Astrocyte (in vitro differentiated cells and primary cell): ENCODE measurements at regions not wholly inside any gene's neighbourhood (a gene's known extent, or its start where the extent isn't known, plus 50 kb on each side); places are given as distances from the start of the nearest gene placed in this dataset.

ENCODE experiments used
- CTCF ChIP-seq: IDR thresholded peaks from 2 replicates; pipeline ENCODE4 v1.5.1; 2011; ENCODE audit warnings: low read depth, mild to moderate bottlenecking, inconsistent platforms, low read length, moderate library complexity; ENCODE audit not compliant: insufficient read depth
- EZH2 ChIP-seq: IDR thresholded peaks from 2 replicates; pipeline ENCODE4 v1.6.1; 2012; ENCODE audit warnings: mild to moderate bottlenecking, low read length, inconsistent platforms; ENCODE audit not compliant: insufficient read depth

GRCh38 chr4:13918110-13918509 is 290.6 kb upstream of the BOD1L1 start:
- TF ChIP-seq CTCF (no peak), EZH2 (no peak)
